OCI-LY1 (cell line): ENCODE measurements at regions not wholly inside any gene's neighbourhood (a gene's known extent, or its start where the extent isn't known, plus 50 kb on each side); places are given as distances from the start of the nearest gene placed in this dataset.

Experiments
- H2AFZ ChIP-seq: fragments of 200-600 bp; sonication (generic), shearing (Covaris generic); 2 replicates; pipeline ENCODE4 v1.6.0; 2014; ENCODE audit warnings: antibody characterized with exemption, mild to moderate bottlenecking, low read length
- H3F3A ChIP-seq: fragments of 200-600 bp; sonication (generic), shearing (Covaris generic); 2 replicates; pipeline ENCODE4 v1.6.0; 2014; ENCODE audit warnings: mild to moderate bottlenecking, antibody characterized with exemption, low read length, moderate library complexity; ENCODE audit not compliant: insufficient read depth
- H3K27ac ChIP-seq: fragments of 200-600 bp; sonication (generic); 2 replicates; pipeline ENCODE4 v1.5.1; 2014; ENCODE audit warnings: low read length, mixed run types, mild to moderate bottlenecking, low read depth; ENCODE audit not compliant: poor library complexity, severe bottlenecking
- H3K27me3 ChIP-seq: fragments of 200-600 bp; sonication (generic); 2 replicates; pipeline ENCODE4 v1.6.0; 2014; ENCODE audit warnings: antibody characterized with exemption, mild to moderate bottlenecking, low read length, moderate library complexity; ENCODE audit not compliant: insufficient read depth
- H3K36me3 ChIP-seq: fragments of 200-600 bp; sonication (generic); 2 replicates; pipeline ENCODE4 v1.6.1; 2014; ENCODE audit warnings: mild to moderate bottlenecking, antibody characterized with exemption, low read length, moderate library complexity, mixed read lengths; ENCODE audit not compliant: insufficient read depth
- H3K4me1 ChIP-seq: fragments of 200-600 bp; sonication (generic); 2 replicates; pipeline ENCODE4 v1.5.1; 2014; ENCODE audit warnings: mild to moderate bottlenecking, low read length, moderate library complexity; ENCODE audit not compliant: insufficient read depth, severe bottlenecking
- H3K4me2 ChIP-seq: fragments of 200-600 bp; sonication (generic), shearing (Covaris generic); 2 replicates; pipeline ENCODE4 v1.6.1; 2014; ENCODE audit warnings: low read length
- H3K4me3 ChIP-seq: fragments of 200-600 bp; sonication (generic); 2 replicates; pipeline ENCODE4 v1.5.1; 2014; ENCODE audit warnings: low read length, low read depth, mild to moderate bottlenecking, mixed read lengths; ENCODE audit not compliant: poor library complexity, severe bottlenecking
- H3K79me2 ChIP-seq: fragments of 200-600 bp; shearing (Covaris generic); 2 replicates; pipeline ENCODE4 v1.6.1; 2016; ENCODE audit warnings: mixed run types, low read length, mixed read lengths; ENCODE audit not compliant: insufficient read depth
- H3K9ac ChIP-seq: fragments of 200-600 bp; sonication (generic), shearing (Covaris generic); 2 replicates; pipeline ENCODE4 v1.6.1; 2014; ENCODE audit warnings: mild to moderate bottlenecking, low read length, mixed read lengths
- H3K9me2 ChIP-seq: fragments of 200-600 bp; sonication (generic), shearing (Covaris generic); 2 replicates; pipeline ENCODE4 v1.6.1; 2014; ENCODE audit warnings: low read depth, mild to moderate bottlenecking, low read length, mixed read lengths
- H3K9me3 ChIP-seq: fragments of 200-600 bp; shearing (Covaris generic); 2 replicates; pipeline ENCODE4 v1.6.1; 2014; ENCODE audit warnings: low read length, mixed read lengths
- H4K20me1 ChIP-seq: fragments of 200-600 bp; sonication (generic), shearing (Covaris generic); 2 replicates; pipeline ENCODE4 v1.6.0; 2016; ENCODE audit warnings: mild to moderate bottlenecking, low read length; ENCODE audit not compliant: insufficient read depth
- EZH2 ChIP-seq: fragments of 200-600 bp; sonication (generic), shearing (Covaris generic); IDR thresholded peaks from 2 replicates; pipeline ENCODE4 v1.8.0; 2017; ENCODE audit warnings: borderline replicate concordance, mixed run types, mild to moderate bottlenecking, antibody characterized with exemption, low read length, moderate library complexity, mixed read lengths
- TF ChIP-seq, protein P1 (sequence below): fragments of 200-600 bp; sonication (generic), shearing (Covaris generic); IDR thresholded peaks from 2 replicates; pipeline ENCODE4 v1.5.1; 2017; ENCODE audit warnings: mild to moderate bottlenecking, antibody characterized with exemption, low read length, moderate library complexity, mixed read lengths

DNA sequence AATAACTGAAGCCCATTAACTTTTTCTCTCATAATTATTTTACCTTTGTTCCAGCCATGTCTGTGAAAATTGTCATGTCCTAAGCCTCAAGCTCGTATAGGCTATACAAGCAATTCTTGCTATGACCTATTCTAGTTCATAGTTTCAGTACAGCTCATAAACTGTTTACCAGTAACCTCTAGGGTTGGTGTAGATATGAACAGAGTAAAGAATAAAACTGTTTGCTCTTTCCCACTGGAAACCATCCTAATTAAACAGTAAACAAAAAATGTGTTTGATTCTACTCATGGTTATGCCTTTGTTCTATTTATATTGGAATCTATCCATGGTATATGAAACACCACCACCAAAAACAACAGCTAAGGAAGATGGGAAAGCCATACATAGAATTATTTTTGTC is 1444.0 kb upstream of the PCDH7 start:
- TF ChIP-seq EZH2 = no peak
- TF ChIP-seq, protein P1, sequence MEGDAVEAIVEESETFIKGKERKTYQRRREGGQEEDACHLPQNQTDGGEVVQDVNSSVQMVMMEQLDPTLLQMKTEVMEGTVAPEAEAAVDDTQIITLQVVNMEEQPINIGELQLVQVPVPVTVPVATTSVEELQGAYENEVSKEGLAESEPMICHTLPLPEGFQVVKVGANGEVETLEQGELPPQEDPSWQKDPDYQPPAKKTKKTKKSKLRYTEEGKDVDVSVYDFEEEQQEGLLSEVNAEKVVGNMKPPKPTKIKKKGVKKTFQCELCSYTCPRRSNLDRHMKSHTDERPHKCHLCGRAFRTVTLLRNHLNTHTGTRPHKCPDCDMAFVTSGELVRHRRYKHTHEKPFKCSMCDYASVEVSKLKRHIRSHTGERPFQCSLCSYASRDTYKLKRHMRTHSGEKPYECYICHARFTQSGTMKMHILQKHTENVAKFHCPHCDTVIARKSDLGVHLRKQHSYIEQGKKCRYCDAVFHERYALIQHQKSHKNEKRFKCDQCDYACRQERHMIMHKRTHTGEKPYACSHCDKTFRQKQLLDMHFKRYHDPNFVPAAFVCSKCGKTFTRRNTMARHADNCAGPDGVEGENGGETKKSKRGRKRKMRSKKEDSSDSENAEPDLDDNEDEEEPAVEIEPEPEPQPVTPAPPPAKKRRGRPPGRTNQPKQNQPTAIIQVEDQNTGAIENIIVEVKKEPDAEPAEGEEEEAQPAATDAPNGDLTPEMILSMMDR = no peak
- Histone ChIP-seq H4K20me1 (no peaks in the 10 kb centered on the region), H3K27ac (no peak overlapping the region), H3K36me3 (no peaks in the 10 kb centered on the region), H3K4me2 (no peak overlapping the region), H3K9ac (no peak overlapping the region), H3K4me1 (no peaks in the 10 kb centered on the region), H3F3A (no peaks in the 10 kb centered on the region), H3K79me2 (no peaks in the 10 kb centered on the region), H3K9me2 (no peaks in the 10 kb centered on the region), H3K4me3 (no peak overlapping the region), H3K9me3 (no peaks in the 10 kb centered on the region), H3K27me3 (no peaks in the 10 kb centered on the region), H2AFZ (no peak overlapping the region)

DNA sequence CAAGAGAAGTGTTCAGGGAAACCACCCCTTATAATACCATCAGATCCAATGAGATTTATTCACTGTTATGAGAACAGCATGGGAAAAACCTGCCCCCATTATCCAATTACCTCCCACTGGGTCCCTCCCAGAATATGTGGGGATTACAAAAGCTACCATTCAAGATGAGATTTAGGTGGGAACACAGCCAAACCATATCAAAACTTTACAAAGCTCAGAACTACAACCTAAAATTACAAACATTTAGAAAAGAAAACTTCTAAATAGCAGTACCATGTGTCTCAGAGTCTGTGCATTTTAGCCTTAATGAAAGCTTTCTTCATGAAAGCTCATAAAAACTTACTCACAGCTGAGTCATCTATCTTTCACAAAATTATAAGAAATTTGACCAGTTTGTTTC is 1442.8 kb upstream of the PCDH7 start:
- Histone ChIP-seq H3F3A (no peaks in the 10 kb centered on the region), H2AFZ (no peak overlapping the region), H3K9ac (no peak overlapping the region), H3K9me2 (no peaks in the 10 kb centered on the region), H3K4me1 (no peaks in the 10 kb centered on the region), H3K27me3 (no peaks in the 10 kb centered on the region), H3K4me2 (no peak overlapping the region), H4K20me1 (no peaks in the 10 kb centered on the region), H3K9me3 (no peaks in the 10 kb centered on the region), H3K27ac (no peak overlapping the region), H3K79me2 (no peaks in the 10 kb centered on the region), H3K4me3 (no peak overlapping the region), H3K36me3 (no peaks in the 10 kb centered on the region)
- TF ChIP-seq EZH2 = no peak
- TF ChIP-seq, protein P1 = no peak

DNA sequence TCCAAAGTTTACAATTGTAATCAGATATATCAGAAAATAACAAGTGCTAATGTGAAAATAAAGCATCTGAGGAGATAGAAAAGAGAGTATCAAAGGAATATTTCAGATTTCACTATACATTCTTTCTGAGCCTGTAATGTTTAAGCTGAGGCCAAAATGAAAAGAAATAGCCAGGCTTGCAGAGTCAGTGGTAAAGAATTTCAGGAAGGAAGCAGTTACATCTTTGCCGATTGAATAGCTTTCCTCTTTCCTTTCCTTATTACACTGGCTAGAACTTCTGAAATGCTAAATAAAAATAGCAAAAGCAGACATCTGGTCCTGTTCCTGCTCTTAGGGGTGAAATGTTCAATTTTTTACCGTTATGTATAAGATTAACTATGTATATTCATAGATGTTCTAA is 1441.6 kb upstream of the PCDH7 start:
- H3K27ac ChIP-seq = no peak overlapping the region

More for the DNA sequence above, 1441.6 kb upstream of the PCDH7 start:
- Histone ChIP-seq H3K36me3 (no peaks in the 10 kb centered on the region), H3K4me3 (no peak overlapping the region), H3K27me3 (no peaks in the 10 kb centered on the region), H3K9me2 (no peaks in the 10 kb centered on the region), H3K79me2 (no peaks in the 10 kb centered on the region), H3K4me1 (no peaks in the 10 kb centered on the region), H3K4me2 (no peak overlapping the region), H3K9ac (no peak overlapping the region), H4K20me1 (no peaks in the 10 kb centered on the region), H3F3A (no peaks in the 10 kb centered on the region), H2AFZ (no peak overlapping the region), H3K9me3 (no peaks in the 10 kb centered on the region)
- TF ChIP-seq, protein P1 = no peak
- no peak for TF ChIP-seq EZH2
